ENCODE measurements at regions not wholly inside any gene's neighbourhood (a gene's known extent, or its start where the extent isn't known, plus 50 kb on each side); places are given as distances from the start of the nearest gene placed in this dataset.

GRCh38 chr16:87016046-87017035, 300.9 kb downstream of the C16orf95 start:
- TF ChIP-seq CTCF (IDR thresholded peaks at IDR 0.05; ENCODE audit: unreplicated experiment) = no peak
- H3K4me3 Mint-ChIP-seq (ENCODE audit: unreplicated experiment) = no peak overlapping the region
- H3K9me3 Mint-ChIP-seq (ENCODE audit: unreplicated experiment) = no peaks in the 10 kb centered on the region
- DNase-seq (ENCODE audit: low spot score) = no peak
- peaks cover 18% of the 10 kb centered on the region for H3K4me1 Mint-ChIP-seq (ENCODE audit: unreplicated experiment)
- peaks cover 8% of the 10 kb centered on the region for H3K27me3 Mint-ChIP-seq (ENCODE audit: unreplicated experiment)
- peaks cover 3% of the 10 kb centered on the region for H3K36me3 Mint-ChIP-seq (ENCODE audit: low read depth, unreplicated experiment)
- no peak overlapping the region for H3K27ac Mint-ChIP-seq (ENCODE audit: unreplicated experiment)

GRCh38 chr16:87017371-87018012, 299.7 kb downstream of the C16orf95 start:
- peak; percentile 11 for DNase-seq (ENCODE audit: low spot score)
- H3K36me3 Mint-ChIP-seq (ENCODE audit: low read depth, unreplicated experiment) = peaks cover 3% of the 10 kb centered on the region
- H3K9me3 Mint-ChIP-seq (ENCODE audit: unreplicated experiment) = no peaks in the 10 kb centered on the region
- TF ChIP-seq CTCF (IDR thresholded peaks at IDR 0.05; ENCODE audit: unreplicated experiment) = no peak
- H3K27ac Mint-ChIP-seq (ENCODE audit: unreplicated experiment) = no peak overlapping the region
- peaks cover 7% of the 10 kb centered on the region for H3K27me3 Mint-ChIP-seq (ENCODE audit: unreplicated experiment)
- no peak overlapping the region for H3K4me3 Mint-ChIP-seq (ENCODE audit: unreplicated experiment)
- H3K4me1 Mint-ChIP-seq (ENCODE audit: unreplicated experiment) = peaks cover 19% of the 10 kb centered on the region

GRCh38 chr16:87025676-87026075, 291.5 kb downstream of the C16orf95 start:
- H3K27ac Mint-ChIP-seq (ENCODE audit: unreplicated experiment) = no peak overlapping the region
- peaks cover 8% of the 10 kb centered on the region for H3K27me3 Mint-ChIP-seq (ENCODE audit: unreplicated experiment)
- peaks cover 14% of the 10 kb centered on the region for H3K4me1 Mint-ChIP-seq (ENCODE audit: unreplicated experiment)
- H3K9me3 Mint-ChIP-seq (ENCODE audit: unreplicated experiment) = peaks cover 3% of the 10 kb centered on the region
- no peak for TF ChIP-seq CTCF (IDR thresholded peaks at IDR 0.05; ENCODE audit: unreplicated experiment)
- H3K36me3 Mint-ChIP-seq (ENCODE audit: low read depth, unreplicated experiment) = no peaks in the 10 kb centered on the region
- no peak overlapping the region for H3K4me3 Mint-ChIP-seq (ENCODE audit: unreplicated experiment)
- DNase-seq (ENCODE audit: low spot score) = no peak

- H3K4me3 Mint-ChIP-seq (ENCODE audit: unreplicated experiment) = no peak overlapping the region
- no peak for DNase-seq (ENCODE audit: low spot score)
- peaks cover 7% of the 10 kb centered on the region for H3K4me1 Mint-ChIP-seq (ENCODE audit: unreplicated experiment)
- H3K36me3 Mint-ChIP-seq (ENCODE audit: low read depth, unreplicated experiment) = no peaks in the 10 kb centered on the region
- peaks cover 3% of the 10 kb centered on the region for H3K9me3 Mint-ChIP-seq (ENCODE audit: unreplicated experiment)
- no peak overlapping the region for H3K27ac Mint-ChIP-seq (ENCODE audit: unreplicated experiment)
- TF ChIP-seq CTCF (IDR thresholded peaks at IDR 0.05; ENCODE audit: unreplicated experiment) = no peak
- H3K27me3 Mint-ChIP-seq (ENCODE audit: unreplicated experiment) = peaks cover 8% of the 10 kb centered on the region
These were observed 290.1 kb downstream of the C16orf95 start for GRCh38 chr16:87027056-87027616.

Measured in endothelial cell (in vitro differentiated cells).